ENCODE measurements at regions not wholly inside any gene's neighbourhood (a gene's known extent, or its start where the extent isn't known, plus 50 kb on each side); places are given as distances from the start of the nearest gene placed in this dataset.

- no peaks in the 10 kb centered on the region for H4K20me1 ChIP-seq (ENCODE audit: insufficient read depth, low read length)
- H3K4me1 ChIP-seq (ENCODE audit: insufficient read depth, low read length): no peaks in the 10 kb centered on the region
- no peak overlapping the region for H3K4me2 ChIP-seq (ENCODE audit: low read length)
- no peak overlapping the region for H3K27ac ChIP-seq (ENCODE audit: low read depth, low read length)
- no peak for TF ChIP-seq CTCF (IDR thresholded peaks at IDR 0.05; ENCODE audit: insufficient read depth, low read depth, low read length)
- no peak for TF ChIP-seq EZH2 (IDR thresholded peaks at IDR 0.05; ENCODE audit: insufficient read depth, low read length)
- H2AFZ ChIP-seq (ENCODE audit: low read depth, low read length): no peak overlapping the region
- H3K4me3 Mint-ChIP-seq (ENCODE audit: unreplicated experiment): no peak overlapping the region
- peaks cover 1% of the 10 kb centered on the region for H3K9me3 Mint-ChIP-seq (ENCODE audit: unreplicated experiment)
- H3K4me3 ChIP-seq (ENCODE audit: insufficient read depth, low read depth, low read length): no peak overlapping the region
- H3K4me1 Mint-ChIP-seq (ENCODE audit: low read depth, unreplicated experiment): peaks cover 5% of the 10 kb centered on the region
- H3K79me2 ChIP-seq (ENCODE audit: insufficient read depth, low read length): no peaks in the 10 kb centered on the region
- no peaks in the 10 kb centered on the region for H3K36me3 ChIP-seq (ENCODE audit: insufficient read depth, low read length)
- no peaks in the 10 kb centered on the region for H3K9me3 ChIP-seq (ENCODE audit: insufficient read depth, low read depth, low read length)
- no peaks in the 10 kb centered on the region for H3K27me3 Mint-ChIP-seq (ENCODE audit: low read depth, unreplicated experiment)
- no peaks in the 10 kb centered on the region for H3K36me3 Mint-ChIP-seq (ENCODE audit: low read depth, unreplicated experiment)
- H3K9ac ChIP-seq (ENCODE audit: low read length): no peak overlapping the region
- H3K27me3 ChIP-seq (ENCODE audit: insufficient read depth, low read length): no peaks in the 10 kb centered on the region
- H3K27ac Mint-ChIP-seq (ENCODE audit: unreplicated experiment): no peak overlapping the region
- FAIRE-seq (no peak), DNase-seq (ENCODE audit: low read depth) (no peak)
Measured at GRCh38 chr17:13128676-13129075, 110.8 kb upstream of the ELAC2 start.

- Histone ChIP-seq H3K9me3 (ENCODE audit: insufficient read depth, low read depth, low read length) (no peaks in the 10 kb centered on the region), H3K4me1 (ENCODE audit: insufficient read depth, low read length) (no peaks in the 10 kb centered on the region), H3K9ac (ENCODE audit: low read length) (no peak overlapping the region), H3K4me2 (ENCODE audit: low read length) (no peak overlapping the region), H3K4me3 (ENCODE audit: insufficient read depth, low read depth, low read length) (no peak overlapping the region), H3K36me3 (ENCODE audit: insufficient read depth, low read length) (no peaks in the 10 kb centered on the region), H3K27me3 (ENCODE audit: insufficient read depth, low read length) (no peaks in the 10 kb centered on the region), H2AFZ (ENCODE audit: low read depth, low read length) (no peak overlapping the region), H3K79me2 (ENCODE audit: insufficient read depth, low read length) (no peaks in the 10 kb centered on the region), H3K27ac (ENCODE audit: low read depth, low read length) (no peak overlapping the region), H4K20me1 (ENCODE audit: insufficient read depth, low read length) (no peaks in the 10 kb centered on the region)
- Mint-ChIP-seq H3K36me3 (ENCODE audit: low read depth, unreplicated experiment) (no peaks in the 10 kb centered on the region), H3K9me3 (ENCODE audit: unreplicated experiment) (no peaks in the 10 kb centered on the region), H3K4me1 (ENCODE audit: low read depth, unreplicated experiment) (peaks cover 5% of the 10 kb centered on the region), H3K4me3 (ENCODE audit: unreplicated experiment) (no peak overlapping the region), H3K27ac (ENCODE audit: unreplicated experiment) (no peak overlapping the region), H3K27me3 (ENCODE audit: low read depth, unreplicated experiment) (no peaks in the 10 kb centered on the region)
- TF ChIP-seq CTCF (IDR thresholded peaks at IDR 0.05; ENCODE audit: insufficient read depth, low read depth, low read length) (no peak), EZH2 (IDR thresholded peaks at IDR 0.05; ENCODE audit: insufficient read depth, low read length) (no peak)
- DNase-seq (ENCODE audit: low read depth) (no peak), FAIRE-seq (no peak)
Measured at GRCh38 chr17:13127921-13128602, 110.2 kb upstream of the ELAC2 start.

GRCh38 chr17:13120864-13121263 is 103.0 kb upstream of the ELAC2 start:
- Mint-ChIP-seq H3K4me1 (ENCODE audit: low read depth, unreplicated experiment) (no peaks in the 10 kb centered on the region), H3K27me3 (ENCODE audit: low read depth, unreplicated experiment) (no peaks in the 10 kb centered on the region), H3K4me3 (ENCODE audit: unreplicated experiment) (no peak overlapping the region), H3K27ac (ENCODE audit: unreplicated experiment) (no peak overlapping the region), H3K36me3 (ENCODE audit: low read depth, unreplicated experiment) (no peaks in the 10 kb centered on the region), H3K9me3 (ENCODE audit: unreplicated experiment) (no peaks in the 10 kb centered on the region)
- Histone ChIP-seq H3K4me3 (ENCODE audit: insufficient read depth, low read depth, low read length) (no peak overlapping the region), H3K27me3 (ENCODE audit: insufficient read depth, low read length) (peaks cover 2% of the 10 kb centered on the region), H3K79me2 (ENCODE audit: insufficient read depth, low read length) (no peaks in the 10 kb centered on the region), H3K9me3 (ENCODE audit: insufficient read depth, low read depth, low read length) (no peaks in the 10 kb centered on the region), H3K9ac (ENCODE audit: low read length) (no peak overlapping the region), H2AFZ (ENCODE audit: low read depth, low read length) (no peak overlapping the region), H3K4me2 (ENCODE audit: low read length) (no peak overlapping the region), H3K36me3 (ENCODE audit: insufficient read depth, low read length) (no peaks in the 10 kb centered on the region), H4K20me1 (ENCODE audit: insufficient read depth, low read length) (no peaks in the 10 kb centered on the region), H3K27ac (ENCODE audit: low read depth, low read length) (no peak overlapping the region), H3K4me1 (ENCODE audit: insufficient read depth, low read length) (no peaks in the 10 kb centered on the region)
- FAIRE-seq (no peak), DNase-seq (ENCODE audit: low read depth) (no peak)
- TF ChIP-seq EZH2 (IDR thresholded peaks at IDR 0.05; ENCODE audit: insufficient read depth, low read length) (no peak), CTCF (IDR thresholded peaks at IDR 0.05; ENCODE audit: insufficient read depth, low read depth, low read length) (no peak)

Data from astrocyte (in vitro differentiated cells and primary cell).